HG03159 (cell line): ENCODE measurements at regions not wholly inside any gene's neighbourhood (a gene's known extent, or its start where the extent isn't known, plus 50 kb on each side); places are given as distances from the start of the nearest gene placed in this dataset.

Source experiments
- ATAC-seq: cut with Tn5 transposase; IDR thresholded peaks from one replicate; pipeline ENCODE4 v1.9.1; 2021; ENCODE audit warnings: mild to moderate bottlenecking, moderate library complexity; ENCODE audit not compliant: unreplicated experiment

- no peak for ATAC-seq
Observed at GRCh38 chr15:69929905-69930630, 167.6 kb downstream of the TLE3 start.

GRCh38 chr15:69930754-69931153 is 167.0 kb downstream of the TLE3 start:
- ATAC-seq, result no peak

DNA sequence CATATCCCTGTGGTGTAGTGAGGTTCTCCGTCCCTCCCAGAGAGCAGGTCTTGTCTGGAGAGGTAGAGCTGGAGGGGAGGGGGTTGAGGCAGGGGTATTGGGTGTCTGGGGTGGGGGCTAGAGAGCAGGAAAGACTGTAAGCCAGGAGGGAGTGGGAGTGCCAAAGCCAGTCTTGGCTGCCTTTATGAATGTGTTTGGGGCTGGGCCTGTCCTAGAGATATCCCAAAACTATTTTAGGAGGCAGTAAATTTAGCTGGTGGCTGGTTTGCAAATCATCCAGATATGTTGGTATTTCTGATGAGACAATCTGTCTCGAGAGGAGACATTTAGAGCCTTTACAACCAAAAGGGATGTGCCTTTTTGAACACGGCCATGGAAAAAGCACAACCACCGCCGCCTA is 166.6 kb downstream of the TLE3 start:
- ATAC-seq, result no peak

DNA sequence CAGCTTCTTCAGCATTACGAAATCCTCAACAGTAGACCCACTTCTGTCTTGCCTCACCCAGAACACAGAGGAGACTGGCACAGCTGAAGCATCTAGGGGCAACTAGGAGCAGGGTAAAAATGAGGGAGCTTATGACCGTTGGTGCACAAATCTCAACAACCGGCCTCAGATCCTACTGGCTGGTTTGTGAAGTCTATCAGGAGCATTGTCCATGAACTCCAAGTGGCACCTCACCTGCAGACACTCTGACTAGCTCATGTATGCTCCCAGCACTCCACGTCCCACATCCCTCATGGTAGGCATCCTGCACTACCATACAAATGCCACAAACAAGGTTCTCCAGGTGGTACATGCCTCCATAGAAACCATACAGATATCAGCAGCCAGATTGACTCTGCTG is 163.1 kb downstream of the TLE3 start:
- no peak for ATAC-seq

DNA sequence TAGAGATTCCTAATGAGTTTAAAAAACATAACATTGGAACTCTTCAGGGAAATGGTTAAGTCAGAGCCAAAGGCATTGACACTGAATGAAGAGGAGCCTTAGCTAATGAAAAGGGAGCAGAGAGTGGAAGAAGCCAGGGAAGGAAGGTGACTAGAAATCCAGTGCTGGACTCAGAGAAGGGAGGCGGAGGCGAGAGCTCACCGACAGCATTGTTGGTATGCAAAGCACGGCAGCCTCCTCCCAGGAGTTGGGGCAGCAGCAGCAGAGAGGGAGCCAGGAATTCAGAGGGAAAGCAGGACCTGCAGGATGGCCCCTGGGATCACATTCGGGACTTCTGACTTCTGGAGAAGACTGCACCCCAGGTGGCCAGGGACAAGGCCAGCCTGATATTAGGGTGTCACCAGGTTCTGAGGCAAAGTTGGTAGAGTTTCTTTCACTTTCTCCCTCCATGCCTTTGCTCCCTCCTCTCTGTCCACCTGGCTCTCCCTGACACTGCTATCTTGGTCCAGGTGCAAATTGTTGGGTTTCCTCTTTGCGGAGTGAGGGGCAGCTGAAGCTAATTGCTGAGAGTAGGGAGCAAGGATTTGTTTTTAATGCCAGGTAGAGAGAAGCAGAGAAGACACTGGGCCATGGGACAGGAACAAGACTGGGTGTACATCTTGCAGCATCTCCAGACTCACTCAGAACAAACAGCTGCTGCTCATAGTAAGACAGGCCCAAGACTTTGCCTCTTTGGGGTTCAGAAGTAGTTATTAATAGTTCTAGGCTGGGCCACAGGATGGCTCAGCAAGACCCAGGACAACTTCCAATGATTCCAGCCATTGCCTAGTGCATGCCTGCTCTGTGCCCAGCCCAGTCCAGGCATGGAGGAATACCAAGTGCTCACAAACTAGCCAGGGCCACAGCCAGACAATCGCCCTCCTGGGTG is 157.9 kb downstream of the TLE3 start:
- no peak for ATAC-seq

DNA sequence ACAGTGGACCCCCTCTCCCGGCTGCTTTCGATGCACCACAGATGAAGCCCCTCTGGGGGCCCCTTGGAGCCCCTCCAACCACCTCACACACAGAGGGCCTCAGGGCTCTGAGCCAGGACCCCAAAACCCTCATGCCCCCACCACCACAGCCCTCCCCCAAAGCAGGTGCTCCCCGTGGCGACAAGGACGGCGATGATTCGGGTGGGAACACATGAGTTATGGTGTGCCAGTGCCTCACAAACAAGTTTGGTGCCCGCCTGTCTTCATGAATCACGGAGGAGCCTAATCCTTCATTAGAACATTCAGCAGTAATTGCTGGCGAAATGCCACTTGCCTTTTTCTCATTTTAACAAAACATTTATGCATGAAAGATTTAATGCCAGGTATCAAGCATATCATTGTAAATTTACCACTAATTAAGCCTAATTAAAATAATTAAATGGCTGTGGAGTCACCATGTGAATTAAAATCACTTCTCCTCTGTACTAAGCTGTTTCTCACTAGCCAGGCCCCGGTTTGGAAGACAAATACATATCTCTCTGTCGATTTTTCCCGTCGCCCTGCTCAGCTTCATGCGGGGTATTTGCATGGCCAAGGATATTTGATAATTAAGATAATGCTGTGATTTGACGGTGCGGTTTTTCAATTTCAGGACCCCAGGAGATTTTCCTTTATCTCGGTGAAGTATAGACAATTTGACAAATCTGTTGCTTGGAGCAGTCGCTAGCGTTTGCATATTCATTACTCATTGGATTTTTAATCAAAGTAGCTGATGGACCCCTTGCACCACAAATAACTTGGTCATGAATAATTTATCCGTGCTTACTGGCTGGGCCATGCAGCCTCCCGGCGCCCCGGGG is 157.0 kb downstream of the TLE3 start:
- no peak for ATAC-seq

GRCh38 chr15:69941301-69941605 is 156.5 kb downstream of the TLE3 start:
- ATAC-seq, result no peak

DNA sequence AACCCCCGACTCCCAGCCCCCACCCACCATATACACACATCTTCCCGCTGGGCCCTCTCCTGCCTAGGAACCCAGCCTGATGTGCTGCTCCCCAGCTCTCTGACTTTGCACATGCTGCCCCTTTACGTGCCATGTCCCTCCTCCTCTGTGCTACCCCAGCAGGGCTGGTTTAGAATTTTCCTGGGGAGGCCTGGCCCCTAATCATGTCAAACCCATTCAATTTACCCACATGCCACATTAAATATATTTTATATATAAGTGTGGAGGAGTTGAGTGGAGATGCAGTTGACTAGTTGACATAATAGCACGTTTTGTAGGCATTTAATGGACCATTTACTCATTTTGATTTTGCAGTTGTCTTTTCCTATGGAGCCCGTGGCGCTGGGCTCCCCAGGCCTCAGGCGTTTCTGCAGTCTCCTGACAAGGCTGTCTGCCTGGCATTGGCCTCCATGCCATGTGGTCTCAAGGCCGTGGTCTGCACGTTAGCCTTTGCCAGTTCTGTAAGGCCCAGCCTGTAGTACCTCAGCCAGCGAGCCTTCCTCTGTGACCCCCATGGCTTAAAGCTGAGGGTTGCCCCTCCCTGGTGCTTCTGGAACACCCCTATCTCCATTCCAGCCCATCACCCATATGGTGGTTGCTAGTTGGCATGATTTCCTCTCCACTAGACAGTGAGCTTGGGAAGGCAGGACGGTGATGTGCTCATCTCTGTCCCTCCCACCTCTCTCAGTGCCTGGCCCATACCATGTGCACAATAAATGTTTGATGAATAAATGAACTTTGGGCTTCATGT is 155.8 kb downstream of the TLE3 start:
- no peak for ATAC-seq

- ATAC-seq, result no peak
Observed at GRCh38 chr15:69943637-69944036, 154.1 kb downstream of the TLE3 start.

DNA sequence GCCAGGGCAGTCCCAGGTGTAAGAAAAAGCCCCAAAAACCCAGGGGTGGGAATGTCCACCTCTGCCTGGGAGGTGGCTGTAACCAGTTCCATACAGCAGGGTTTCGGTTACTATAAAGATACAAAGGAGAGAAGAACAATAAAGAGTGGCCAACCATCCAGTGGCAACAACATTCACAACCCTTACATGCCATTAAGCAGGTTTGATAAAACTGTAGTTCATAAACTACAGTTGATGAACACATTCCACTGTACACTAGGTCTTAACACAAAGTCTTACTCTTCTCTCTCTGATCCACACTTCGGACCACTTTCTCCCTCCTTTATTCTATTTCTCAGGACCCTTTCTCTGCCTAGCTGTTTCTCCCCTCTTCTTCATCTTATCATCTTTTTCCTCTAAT is 152.0 kb downstream of the TLE3 start:
- ATAC-seq, result no peak

DNA sequence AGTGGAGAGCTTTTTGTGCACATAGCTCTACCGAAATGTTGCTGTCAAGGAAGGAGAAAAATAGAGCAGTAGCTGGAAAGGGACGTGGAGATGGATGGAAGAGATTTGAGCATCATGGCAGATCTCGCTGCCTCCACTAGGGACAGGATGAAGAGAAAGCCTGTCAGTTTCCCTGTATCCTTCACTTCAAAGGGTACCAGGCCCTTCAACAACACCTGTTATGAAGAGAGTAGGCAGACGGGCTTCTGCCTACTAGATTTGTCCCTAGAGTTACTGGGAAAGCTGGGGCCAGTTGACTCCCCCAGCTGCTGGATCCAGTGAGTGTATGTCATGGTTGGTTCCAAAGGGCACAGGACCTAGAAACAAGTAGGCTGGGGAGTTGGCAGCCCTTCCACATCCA is 150.8 kb downstream of the TLE3 start:
- no peak for ATAC-seq

DNA sequence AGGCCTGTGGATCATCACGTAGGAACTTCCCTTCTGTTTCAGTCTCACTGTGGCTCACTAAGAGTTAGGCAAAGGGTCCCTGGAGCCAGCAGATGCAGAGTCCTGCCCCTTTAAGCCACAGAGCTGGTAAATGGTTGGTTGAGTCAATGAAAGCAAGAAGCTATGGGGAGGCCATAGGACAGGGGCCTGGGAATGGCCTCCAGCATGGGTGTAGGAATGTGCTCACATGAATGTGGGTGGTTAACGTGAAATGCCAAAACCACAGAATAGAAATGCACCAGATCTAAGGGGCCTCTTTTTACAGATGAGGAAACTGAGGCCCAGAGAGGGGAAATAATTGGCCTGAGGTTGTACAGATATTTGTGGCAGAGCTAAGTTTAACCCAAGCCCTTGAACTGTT is 150.3 kb downstream of the TLE3 start:
- no peak for ATAC-seq

- ATAC-seq, result no peak
Observed at GRCh38 chr15:69949485-69949884, 148.2 kb downstream of the TLE3 start.

- ATAC-seq, result no peak
Observed at GRCh38 chr15:69951256-69951897, 146.3 kb downstream of the TLE3 start.

DNA sequence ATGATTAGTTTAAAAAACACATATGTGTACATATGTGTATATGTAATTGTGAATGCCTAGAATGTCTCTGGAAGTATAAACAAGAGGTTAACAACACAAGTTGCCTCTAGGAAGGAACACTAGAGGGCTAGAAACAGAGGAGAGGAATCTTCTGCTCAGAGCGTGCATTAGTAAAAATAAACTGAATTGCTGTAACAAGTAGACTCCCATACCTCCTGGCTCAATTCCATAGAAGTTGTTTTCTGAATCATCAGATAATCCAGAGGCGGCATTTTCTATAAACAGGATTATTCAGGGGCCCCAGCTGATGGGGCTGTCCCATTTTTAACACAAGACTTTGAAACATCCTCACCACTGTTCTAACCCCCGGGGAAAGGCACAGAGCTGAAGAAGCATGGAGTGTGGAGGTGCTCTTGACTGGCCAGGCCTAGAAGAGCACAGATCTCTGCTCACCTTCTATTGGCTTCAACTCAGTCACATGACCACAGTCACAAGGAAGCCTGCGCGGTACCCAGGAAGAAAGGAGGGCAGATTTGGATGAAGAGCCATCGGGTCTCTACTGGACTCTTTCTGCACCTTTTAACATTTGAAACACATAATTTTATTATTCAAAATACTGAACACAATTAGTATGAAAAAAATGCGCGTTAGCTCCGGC is 145.7 kb downstream of the TLE3 start:
- no peak for ATAC-seq

GRCh38 chr15:69953051-69953450 is 144.7 kb downstream of the TLE3 start:
- ATAC-seq, result no peak

DNA sequence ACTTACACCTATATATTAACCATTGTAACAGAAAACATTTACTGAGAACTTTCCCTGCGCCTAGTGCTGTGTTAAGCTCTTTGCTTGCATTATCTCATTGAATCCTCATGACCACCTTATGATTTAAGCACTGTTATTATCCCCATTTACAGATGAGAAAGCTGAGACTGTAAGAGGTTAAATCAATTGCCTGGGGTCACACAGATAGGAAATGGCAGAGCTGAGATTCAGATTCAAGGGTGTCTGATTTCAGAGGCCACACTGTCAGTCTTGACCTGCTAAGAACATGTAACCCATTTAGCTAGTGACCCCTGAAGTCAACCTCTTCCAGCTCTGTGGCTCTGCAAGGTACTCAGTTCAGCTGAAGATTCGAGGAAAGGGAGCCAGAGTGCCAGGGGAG is 143.9 kb downstream of the TLE3 start:
- ATAC-seq, result no peak

DNA sequence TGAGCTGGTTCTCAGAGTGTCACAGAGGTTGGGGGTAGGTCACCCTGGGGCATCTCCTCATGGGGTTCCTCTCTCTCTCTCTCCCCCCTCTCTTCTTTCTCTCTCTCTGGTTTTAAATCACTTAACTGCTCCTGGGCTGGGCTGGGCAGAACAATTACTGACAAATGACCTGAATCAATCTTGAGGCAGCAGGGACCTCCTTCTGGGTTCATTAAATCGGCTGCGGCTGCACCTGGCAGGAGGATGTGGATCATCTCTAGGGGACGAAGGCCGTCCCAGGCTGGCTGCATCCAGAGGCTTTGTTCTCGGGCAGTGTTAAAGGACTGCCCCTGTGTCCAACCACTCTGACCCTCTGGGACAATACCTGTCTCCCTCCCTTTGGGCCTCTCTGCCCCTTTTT is 143.1 kb downstream of the TLE3 start:
- no peak for ATAC-seq

GRCh38 chr15:69955240-69955894 is 142.3 kb downstream of the TLE3 start:
- no peak for ATAC-seq
